NCI-H2227 treated with DMSO at 0.1 percent for 48 hours (cell line): ENCODE measurements at regions not wholly inside any gene's neighbourhood (a gene's known extent, or its start where the extent isn't known, plus 50 kb on each side); places are given as distances from the start of the nearest gene placed in this dataset.

ENCODE experiments used
- DNase-seq: peaks from one replicate; lab custom pipeline; 2025; lab: John Stamatoyannopoulos, UW

DNA sequence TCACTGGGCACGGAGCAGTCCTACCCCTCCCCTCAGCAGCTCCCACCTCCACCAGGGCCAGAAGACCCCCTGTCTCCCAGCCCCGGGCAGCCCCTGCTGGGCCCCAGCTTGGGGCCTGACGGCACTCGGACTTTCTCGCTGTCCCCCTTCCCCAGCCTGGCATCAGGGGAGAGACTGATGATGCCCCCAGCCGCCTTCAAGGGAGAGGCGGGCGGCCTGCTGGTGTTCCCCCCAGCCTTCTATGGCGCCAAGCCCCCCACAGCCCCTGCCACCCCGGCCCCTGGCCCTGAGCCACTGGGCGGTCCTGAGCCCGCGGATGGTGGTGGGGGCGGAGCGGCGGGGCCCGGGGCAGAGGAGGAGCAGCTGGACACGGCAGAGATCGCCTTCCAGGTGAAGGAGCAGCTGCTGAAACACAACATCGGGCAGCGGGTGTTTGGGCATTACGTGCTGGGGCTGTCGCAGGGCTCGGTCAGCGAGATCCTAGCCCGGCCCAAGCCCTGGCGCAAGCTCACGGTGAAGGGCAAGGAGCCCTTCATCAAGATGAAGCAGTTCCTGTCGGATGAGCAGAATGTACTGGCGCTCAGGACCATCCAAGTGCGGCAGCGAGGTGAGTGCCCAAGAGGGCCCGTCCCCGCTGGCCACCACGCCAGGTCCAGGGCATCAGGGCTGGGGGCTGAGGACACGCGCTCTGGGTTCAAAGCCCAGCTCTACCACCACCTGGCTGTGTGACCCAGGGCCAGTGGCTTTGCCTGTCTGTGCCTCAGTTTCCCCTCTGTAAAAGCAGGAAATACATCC, 58.6 kb downstream of the PHETA1 start:
- DNase-seq: no peak

GRCh38 chr12:111309584-111309983, 59.3 kb downstream of the PHETA1 start:
- DNase-seq: no peak

DNA sequence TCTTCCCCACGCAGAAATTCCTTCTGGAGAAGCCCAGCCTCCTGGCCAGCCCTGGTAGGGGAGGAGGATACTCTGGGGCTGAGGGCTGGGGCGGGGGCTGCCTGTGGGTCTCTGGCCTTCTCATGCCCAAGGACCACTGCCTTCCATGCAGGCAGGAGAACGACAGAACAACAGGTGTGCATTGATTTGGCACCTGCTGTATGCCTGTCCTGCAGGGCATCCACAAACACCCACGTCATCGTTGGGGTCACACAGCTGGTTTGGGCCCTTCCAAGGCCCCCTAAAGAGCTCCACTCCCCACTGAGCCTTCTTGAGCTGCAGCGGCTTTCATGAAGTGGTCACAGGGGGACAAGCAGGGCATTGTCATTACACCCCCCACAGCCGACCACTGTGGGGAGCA, 60.4 kb downstream of the PHETA1 start:
- DNase-seq: no peak

- DNase-seq: no peak
Measured at GRCh38 chr12:111304642-111305071, 64.2 kb downstream of the PHETA1 start.

- DNase-seq: no peak
Measured at GRCh38 chr12:111303531-111303930, 65.4 kb downstream of the PHETA1 start.

DNA sequence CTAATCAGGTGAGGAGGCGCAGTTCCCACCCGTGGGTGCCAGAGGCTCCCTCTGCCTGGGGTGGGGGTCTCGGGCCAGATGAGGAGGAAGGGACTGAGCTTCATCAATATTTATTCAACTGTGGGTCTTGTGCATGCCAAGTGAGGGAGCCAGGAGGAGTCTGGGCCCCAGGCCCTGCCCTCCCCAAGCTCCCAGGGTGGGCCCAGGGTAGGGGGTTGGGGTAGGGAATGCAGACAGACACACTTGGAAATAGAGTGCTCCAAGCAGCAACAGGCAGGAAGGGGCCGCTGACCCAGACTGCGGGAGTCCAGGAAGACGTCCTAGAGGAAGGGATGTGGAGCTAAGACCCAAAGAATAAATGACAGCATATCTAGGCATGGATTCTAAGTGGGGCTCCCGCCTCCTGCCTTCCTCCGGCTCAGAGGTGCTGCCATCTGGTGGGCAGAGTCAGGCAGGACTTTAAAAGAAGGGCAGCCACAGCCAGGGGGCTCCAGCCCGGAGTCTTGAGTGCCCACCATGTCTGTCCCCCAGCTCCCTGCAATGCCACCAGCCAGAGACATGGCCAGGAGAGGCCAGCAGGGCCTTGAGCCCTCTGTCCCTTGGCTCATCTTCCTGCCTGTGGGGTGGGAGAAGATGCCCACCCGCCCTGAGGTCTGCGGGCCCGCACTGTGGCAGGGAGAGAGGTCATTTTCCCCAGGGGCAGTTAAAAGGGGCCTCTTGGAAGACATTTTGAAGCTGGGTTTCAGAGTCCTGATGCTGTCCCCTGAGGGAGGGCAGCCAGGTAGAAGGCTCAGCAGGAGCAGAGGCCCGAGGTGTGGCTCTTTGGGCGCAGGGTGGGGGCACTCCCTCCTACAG, 70.1 kb downstream of the PHETA1 start:
- DNase-seq: peak; percentile 60

GRCh38 chr12:111297703-111298426, 71.0 kb downstream of the PHETA1 start:
- no peak for DNase-seq

DNA sequence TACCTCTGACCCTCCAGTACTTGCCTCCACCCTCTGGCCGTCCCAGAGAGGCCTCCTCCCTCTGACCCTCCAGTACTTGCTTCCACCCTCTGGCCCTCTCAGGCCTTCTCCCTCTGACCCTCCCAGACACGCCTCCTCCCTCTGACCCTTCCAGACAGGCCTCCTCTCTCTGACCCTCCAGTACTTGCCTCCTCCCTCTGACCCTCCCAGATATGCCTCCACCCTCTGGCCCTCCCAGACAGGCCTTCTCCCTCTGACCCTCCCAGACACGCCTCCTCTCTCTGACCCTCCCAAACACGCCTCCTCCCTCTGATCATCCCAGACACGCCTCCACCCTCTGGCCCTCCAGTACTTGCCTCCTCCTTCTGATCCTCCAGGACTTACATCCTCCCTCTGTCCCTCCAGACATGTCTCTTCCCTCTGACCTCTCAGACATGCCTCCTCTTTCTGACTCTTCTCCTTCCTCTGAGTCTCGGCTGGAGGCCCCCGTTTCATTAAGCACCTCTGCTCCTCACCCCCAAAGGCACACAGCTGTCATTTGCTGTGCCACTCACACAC, 71.9 kb downstream of the PHETA1 start:
- DNase-seq: no peak

DNA sequence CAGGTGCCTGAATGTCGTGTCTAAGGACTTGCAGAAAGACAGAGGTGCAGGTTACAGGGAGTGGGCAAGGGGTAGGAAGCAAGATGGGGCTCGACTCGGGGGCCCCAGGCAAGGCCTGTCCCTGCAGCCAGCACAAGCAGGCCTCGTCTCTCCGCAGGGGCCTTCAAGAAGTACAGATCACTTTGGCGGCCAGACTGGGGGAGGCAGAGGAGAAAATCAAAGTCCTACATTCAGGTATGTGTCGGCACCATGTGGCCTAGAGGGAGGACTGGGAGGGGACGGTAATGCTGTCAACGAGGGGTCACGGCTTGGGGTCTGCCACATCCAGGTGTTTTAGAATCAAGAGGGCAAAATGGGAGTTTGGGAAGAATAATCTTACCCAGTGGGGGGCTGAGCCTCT, 73.7 kb downstream of the PHETA1 start:
- no peak for DNase-seq

- no peak for DNase-seq
Measured at GRCh38 chr12:111293266-111294009, 75.5 kb downstream of the PHETA1 start.

GRCh38 chr12:111291357-111291756, 77.5 kb downstream of the PHETA1 start:
- DNase-seq: no peak

GRCh38 chr12:111288771-111289170, 80.1 kb downstream of the PHETA1 start:
- no peak for DNase-seq

DNA sequence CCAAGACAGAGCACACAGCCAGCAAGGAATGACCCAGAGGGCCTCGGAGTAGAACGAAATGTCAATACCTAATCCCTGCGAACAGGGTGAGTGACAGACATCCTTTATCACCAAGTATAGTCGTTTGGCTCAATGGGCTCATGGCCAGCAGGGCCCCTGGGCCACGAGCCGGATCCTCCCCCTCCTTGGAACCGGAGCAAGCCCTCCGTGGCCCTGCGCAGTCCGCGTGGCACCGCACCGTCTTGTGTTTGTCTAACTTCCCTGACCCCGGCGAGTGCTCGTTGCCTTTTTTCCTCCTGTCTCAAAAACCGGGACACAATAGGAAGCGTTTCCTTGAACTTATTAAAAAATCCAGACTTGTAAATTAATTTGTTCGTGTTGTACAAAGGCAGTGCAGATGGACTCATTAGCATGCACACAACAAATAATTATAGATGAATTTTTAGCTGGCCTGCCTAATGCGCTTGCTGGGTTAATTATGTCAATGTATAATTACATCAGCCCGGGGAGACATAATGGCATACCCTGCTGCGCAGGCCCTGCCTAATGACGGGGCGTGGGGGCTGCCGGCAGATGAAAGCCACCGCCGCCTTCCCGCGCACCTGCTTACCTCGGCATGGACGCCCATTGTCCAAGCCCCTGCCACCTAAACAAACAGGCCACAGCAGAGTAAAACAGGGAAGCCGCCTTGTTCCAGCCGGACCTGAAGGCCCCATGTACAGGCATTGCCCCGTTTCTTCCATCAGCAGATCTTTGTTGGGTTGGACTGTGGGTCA, 81.6 kb downstream of the PHETA1 start:
- DNase-seq: peak; percentile 86

GRCh38 chr12:111285200-111285599, 83.7 kb downstream of the PHETA1 start:
- DNase-seq: no peak

DNA sequence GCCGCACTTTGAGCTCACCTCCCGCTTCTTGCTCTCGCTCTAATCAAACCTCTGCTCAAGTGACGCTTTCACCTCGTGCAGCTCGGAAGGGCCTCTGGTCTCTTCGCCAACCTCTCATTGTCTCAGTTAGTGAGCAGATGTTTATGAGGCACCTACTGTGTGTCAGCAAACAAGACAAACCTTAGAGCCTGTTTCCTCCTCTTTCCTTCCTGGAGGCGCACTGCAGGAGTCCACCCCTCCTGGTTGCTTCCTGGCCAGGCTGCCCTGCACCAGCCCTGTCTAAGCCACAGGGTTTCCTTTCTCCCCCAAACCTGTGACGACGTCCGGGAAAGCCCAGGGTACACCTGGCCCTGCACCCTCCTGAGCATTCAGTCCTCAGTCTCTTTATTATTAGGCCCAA, 84.2 kb downstream of the PHETA1 start:
- DNase-seq: no peak

GRCh38 chr12:111283966-111284365, 84.9 kb downstream of the PHETA1 start:
- no peak for DNase-seq

GRCh38 chr12:111283521-111283920, 85.4 kb downstream of the PHETA1 start:
- DNase-seq: no peak

GRCh38 chr12:111277570-111277969, 91.3 kb downstream of the PHETA1 start:
- no peak for DNase-seq

- no peak for DNase-seq
Measured at GRCh38 chr12:111276146-111276545, 92.7 kb downstream of the PHETA1 start.

GRCh38 chr12:111275308-111275707, 93.6 kb downstream of the PHETA1 start:
- DNase-seq: no peak

GRCh38 chr12:111274777-111275176, 94.1 kb downstream of the PHETA1 start:
- no peak for DNase-seq
